ENCODE measurements at regions not wholly inside any gene's neighbourhood (a gene's known extent, or its start where the extent isn't known, plus 50 kb on each side); places are given as distances from the start of the nearest gene placed in this dataset.

- no peak overlapping the region for H3K27ac ChIP-seq (ENCODE audit: low read depth, low read length)
- no peaks in the 10 kb centered on the region for H3K27me3 ChIP-seq (ENCODE audit: control insufficient read depth in 5 of 5, insufficient read depth in 4 of 5, low read length in 5 of 5)
- H3K4me1 ChIP-seq (ENCODE audit: control insufficient read depth in 5 of 5, insufficient read depth in 5 of 5, low read length in 5 of 5) = peaks cover 0 to 17% (median 5%) of the 10 kb centered on the region in 5 donors
- H3K9ac ChIP-seq (ENCODE audit: low read length in 5 of 5) = no peak overlapping the region
- H3K36me3 ChIP-seq (ENCODE audit: control insufficient read depth in 5 of 5, insufficient read depth in 5 of 5, low read length in 5 of 5) = no peaks in the 10 kb centered on the region
- H3K9me3 ChIP-seq (ENCODE audit: control insufficient read depth in 5 of 5, low read length in 5 of 5) = no peaks in the 10 kb centered on the region
- H3K4me3 ChIP-seq (ENCODE audit: low read depth in 1 of 5, low read length in 5 of 5) = no peak overlapping the region
These were observed 130.2 kb upstream of the TPRG1 start for GRCh38 chr3:189041482-189042090.

- H3K4me3 ChIP-seq (ENCODE audit: low read depth in 1 of 5, low read length in 5 of 5) = no peak overlapping the region
- H3K9me3 ChIP-seq (ENCODE audit: control insufficient read depth in 5 of 5, low read length in 5 of 5) = no peaks in the 10 kb centered on the region
- H3K27ac ChIP-seq (ENCODE audit: low read depth, low read length) = no peak overlapping the region
These were observed 128.9 kb upstream of the TPRG1 start for GRCh38 chr3:189042832-189043231.

GRCh38 chr3:189049458-189050236, 122.1 kb upstream of the TPRG1 start:
- H3K9ac ChIP-seq (ENCODE audit: low read length in 5 of 5) = no peak overlapping the region
- H3K27me3 ChIP-seq (ENCODE audit: control insufficient read depth in 5 of 5, insufficient read depth in 4 of 5, low read length in 5 of 5) = no peaks in the 10 kb centered on the region
- H3K4me1 ChIP-seq (ENCODE audit: control insufficient read depth in 5 of 5, insufficient read depth in 5 of 5, low read length in 5 of 5) = peaks cover 0 to 17% (median 9%) of the 10 kb centered on the region in 5 donors
- peak overlapping the region; percentile 52 for H3K27ac ChIP-seq (ENCODE audit: low read depth, low read length)
- H3K9me3 ChIP-seq (ENCODE audit: control insufficient read depth in 5 of 5, low read length in 5 of 5) = peaks cover 0 to 11% (median 2%) of the 10 kb centered on the region in 5 donors
- H3K4me3 ChIP-seq (ENCODE audit: low read depth in 1 of 5, low read length in 5 of 5) = peak overlapping the region in 2 of 5 donors; percentile 36 to 44
- H3K36me3 ChIP-seq (ENCODE audit: control insufficient read depth in 5 of 5, insufficient read depth in 5 of 5, low read length in 5 of 5) = no peaks in the 10 kb centered on the region

More at GRCh38 chr3:189042832-189043231, 128.9 kb upstream of the TPRG1 start:
- Histone ChIP-seq H3K27me3 (ENCODE audit: control insufficient read depth in 5 of 5, insufficient read depth in 4 of 5, low read length in 5 of 5) (no peaks in the 10 kb centered on the region), H3K4me1 (ENCODE audit: control insufficient read depth in 5 of 5, insufficient read depth in 5 of 5, low read length in 5 of 5) (peaks cover 0 to 17% (median 5%) of the 10 kb centered on the region in 5 donors), H3K36me3 (ENCODE audit: control insufficient read depth in 5 of 5, insufficient read depth in 5 of 5, low read length in 5 of 5) (no peaks in the 10 kb centered on the region), H3K9ac (ENCODE audit: low read length in 5 of 5) (no peak overlapping the region)

- Histone ChIP-seq H3K27ac (ENCODE audit: low read depth, low read length) (no peak overlapping the region), H3K36me3 (ENCODE audit: control insufficient read depth in 5 of 5, insufficient read depth in 5 of 5, low read length in 5 of 5) (no peaks in the 10 kb centered on the region)
These were observed 118.4 kb upstream of the TPRG1 start for GRCh38 chr3:189053322-189053721.

GRCh38 chr3:189056646-189057335, 115.0 kb upstream of the TPRG1 start:
- Histone ChIP-seq H3K9ac (ENCODE audit: low read length in 5 of 5) (no peak overlapping the region), H3K4me3 (ENCODE audit: low read depth in 1 of 5, low read length in 5 of 5) (no peak overlapping the region), H3K9me3 (ENCODE audit: control insufficient read depth in 5 of 5, low read length in 5 of 5) (peaks cover 0 to 12% (median 2%) of the 10 kb centered on the region in 5 donors), H3K36me3 (ENCODE audit: control insufficient read depth in 5 of 5, insufficient read depth in 5 of 5, low read length in 5 of 5) (peaks cover 0 to 8% (median 0%) of the 10 kb centered on the region in 5 donors), H3K4me1 (ENCODE audit: control insufficient read depth in 5 of 5, insufficient read depth in 5 of 5, low read length in 5 of 5) (peaks cover 0 to 25% (median 16%) of the 10 kb centered on the region in 5 donors), H3K27ac (ENCODE audit: low read depth, low read length) (peak overlapping the region; percentile 8), H3K27me3 (ENCODE audit: control insufficient read depth in 5 of 5, insufficient read depth in 4 of 5, low read length in 5 of 5) (no peaks in the 10 kb centered on the region)

More at GRCh38 chr3:189053322-189053721, 118.4 kb upstream of the TPRG1 start:
- Histone ChIP-seq H3K9ac (ENCODE audit: low read length in 5 of 5) (no peak overlapping the region), H3K4me1 (ENCODE audit: control insufficient read depth in 5 of 5, insufficient read depth in 5 of 5, low read length in 5 of 5) (peaks cover 0 to 36% (median 26%) of the 10 kb centered on the region in 5 donors), H3K9me3 (ENCODE audit: control insufficient read depth in 5 of 5, low read length in 5 of 5) (peaks cover 0 to 11% (median 2%) of the 10 kb centered on the region in 5 donors), H3K27me3 (ENCODE audit: control insufficient read depth in 5 of 5, insufficient read depth in 4 of 5, low read length in 5 of 5) (no peaks in the 10 kb centered on the region), H3K4me3 (ENCODE audit: low read depth in 1 of 5, low read length in 5 of 5) (peak overlapping the region in 1 of 5 donors; percentile 3)

- Histone ChIP-seq H3K27ac (ENCODE audit: low read depth, low read length) (peak overlapping the region; percentile 8), H3K9ac (ENCODE audit: low read length in 5 of 5) (no peak overlapping the region), H3K4me1 (ENCODE audit: control insufficient read depth in 5 of 5, insufficient read depth in 5 of 5, low read length in 5 of 5) (peaks cover 0 to 25% (median 16%) of the 10 kb centered on the region in 5 donors), H3K27me3 (ENCODE audit: control insufficient read depth in 5 of 5, insufficient read depth in 4 of 5, low read length in 5 of 5) (no peaks in the 10 kb centered on the region), H3K36me3 (ENCODE audit: control insufficient read depth in 5 of 5, insufficient read depth in 5 of 5, low read length in 5 of 5) (peaks cover 0 to 8% (median 0%) of the 10 kb centered on the region in 5 donors), H3K4me3 (ENCODE audit: low read depth in 1 of 5, low read length in 5 of 5) (no peak overlapping the region), H3K9me3 (ENCODE audit: control insufficient read depth in 5 of 5, low read length in 5 of 5) (peaks cover 0 to 11% (median 6%) of the 10 kb centered on the region in 5 donors)
These were observed 114.4 kb upstream of the TPRG1 start for GRCh38 chr3:189057369-189057768.

GRCh38 chr3:189058071-189058470, 113.7 kb upstream of the TPRG1 start:
- H3K27me3 ChIP-seq (ENCODE audit: control insufficient read depth in 5 of 5, insufficient read depth in 4 of 5, low read length in 5 of 5) = no peaks in the 10 kb centered on the region
- H3K4me1 ChIP-seq (ENCODE audit: control insufficient read depth in 5 of 5, insufficient read depth in 5 of 5, low read length in 5 of 5) = peaks cover 0 to 25% (median 16%) of the 10 kb centered on the region in 5 donors
- H3K27ac ChIP-seq (ENCODE audit: low read depth, low read length) = no peak overlapping the region
- H3K9me3 ChIP-seq (ENCODE audit: control insufficient read depth in 5 of 5, low read length in 5 of 5) = peaks cover 0 to 13% (median 6%) of the 10 kb centered on the region in 5 donors
- H3K9ac ChIP-seq (ENCODE audit: low read length in 5 of 5) = no peak overlapping the region
- H3K4me3 ChIP-seq (ENCODE audit: low read depth in 1 of 5, low read length in 5 of 5) = no peak overlapping the region
- peaks cover 0 to 8% (median 0%) of the 10 kb centered on the region in 5 donors for H3K36me3 ChIP-seq (ENCODE audit: control insufficient read depth in 5 of 5, insufficient read depth in 5 of 5, low read length in 5 of 5)

- Histone ChIP-seq H3K4me1 (ENCODE audit: control insufficient read depth in 5 of 5, insufficient read depth in 5 of 5, low read length in 5 of 5) (peaks cover 0 to 6% (median 0%) of the 10 kb centered on the region in 5 donors), H3K27ac (ENCODE audit: low read depth, low read length) (no peak overlapping the region), H3K36me3 (ENCODE audit: control insufficient read depth in 5 of 5, insufficient read depth in 5 of 5, low read length in 5 of 5) (no peaks in the 10 kb centered on the region), H3K27me3 (ENCODE audit: control insufficient read depth in 5 of 5, insufficient read depth in 4 of 5, low read length in 5 of 5) (no peaks in the 10 kb centered on the region), H3K4me3 (ENCODE audit: low read depth in 1 of 5, low read length in 5 of 5) (no peak overlapping the region), H3K9ac (ENCODE audit: low read length in 5 of 5) (no peak overlapping the region), H3K9me3 (ENCODE audit: control insufficient read depth in 5 of 5, low read length in 5 of 5) (peaks cover 0 to 5% (median 1%) of the 10 kb centered on the region in 5 donors)
These were observed 100.8 kb upstream of the TPRG1 start for GRCh38 chr3:189070965-189071364.

- Histone ChIP-seq H3K4me3 (ENCODE audit: low read depth in 1 of 5, low read length in 5 of 5) (no peak overlapping the region), H3K36me3 (ENCODE audit: control insufficient read depth in 5 of 5, insufficient read depth in 5 of 5, low read length in 5 of 5) (no peaks in the 10 kb centered on the region), H3K27ac (ENCODE audit: low read depth, low read length) (no peak overlapping the region)
These were observed 100.3 kb upstream of the TPRG1 start for GRCh38 chr3:189071446-189071845.

More at GRCh38 chr3:189071446-189071845, 100.3 kb upstream of the TPRG1 start:
- Histone ChIP-seq H3K4me1 (ENCODE audit: control insufficient read depth in 5 of 5, insufficient read depth in 5 of 5, low read length in 5 of 5) (peaks cover 0 to 3% (median 0%) of the 10 kb centered on the region in 5 donors), H3K9ac (ENCODE audit: low read length in 5 of 5) (no peak overlapping the region), H3K9me3 (ENCODE audit: control insufficient read depth in 5 of 5, low read length in 5 of 5) (peaks cover 0 to 5% (median 0%) of the 10 kb centered on the region in 5 donors), H3K27me3 (ENCODE audit: control insufficient read depth in 5 of 5, insufficient read depth in 4 of 5, low read length in 5 of 5) (no peaks in the 10 kb centered on the region)

Data from subcutaneous abdominal adipose tissue (tissue), 5 donors.